ENCODE measurements at regions not wholly inside any gene's neighbourhood (a gene's known extent, or its start where the extent isn't known, plus 50 kb on each side); places are given as distances from the start of the nearest gene placed in this dataset.

DNA sequence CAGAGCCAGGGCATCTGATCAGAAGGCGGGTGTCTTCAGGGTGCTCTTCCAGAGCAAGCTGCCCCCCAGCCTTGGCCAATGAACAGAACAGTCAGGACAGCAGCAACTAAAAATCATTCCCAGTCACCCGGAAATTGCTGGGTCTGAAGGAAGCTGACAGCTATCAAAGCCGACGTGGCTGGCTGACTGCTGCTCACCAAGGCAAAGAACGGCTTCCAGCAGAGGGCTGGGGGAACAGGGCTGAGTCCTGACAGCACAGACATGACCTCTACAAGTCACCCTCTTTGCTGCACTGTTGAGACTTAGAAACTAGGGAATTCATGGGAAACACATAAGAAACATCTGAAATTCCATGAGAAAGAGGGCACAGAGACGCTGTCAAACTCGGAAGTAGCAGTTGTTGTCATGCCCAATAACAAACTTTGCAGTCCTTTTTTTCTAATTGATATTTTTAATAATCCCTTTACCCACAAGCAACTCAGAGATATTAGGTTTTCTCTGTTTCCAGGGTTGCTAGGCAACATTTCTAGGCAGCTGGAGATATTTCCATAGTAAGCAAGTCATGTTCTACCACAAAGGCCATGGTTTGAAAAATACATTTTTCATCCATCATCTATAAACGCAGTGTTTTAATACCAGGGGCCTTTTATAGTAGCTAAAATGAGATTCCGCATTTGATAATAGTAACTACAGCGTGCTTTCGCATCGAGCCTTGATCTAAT, 365.2 kb downstream of the SEC23A start:
- no TSS peak for BruUV-seq (replicated peaks)
- intact Hi-C loops (cut with micrococcal nuclease) = no loop called here
- Histone ChIP-seq H3K9me2 (ENCODE audit: insufficient read depth) (no peaks in the 10 kb centered on the region), H3K9me3 (ENCODE audit: control insufficient read depth in 1 of 2, insufficient read depth in 1 of 2, low read depth in 1 of 2, low read length in 2 of 2) (no peaks in the 10 kb centered on the region), H3K79me2 (ENCODE audit: insufficient read depth, low read length) (no peaks in the 10 kb centered on the region), H3K4me3 (replicated peaks in 1 of 2; ENCODE audit: low read depth in 1 of 2, low read length in 2 of 2) (no peak overlapping the region), H3K9ac (ENCODE audit: low read length) (no peak overlapping the region), H3K27me3 (ENCODE audit: insufficient read depth, low read length) (no peaks in the 10 kb centered on the region), H3K36me3 (ENCODE audit: control insufficient read depth in 1 of 2, insufficient read depth in 2 of 2, low read length in 2 of 2) (no peaks in the 10 kb centered on the region), H4K20me1 (ENCODE audit: insufficient read depth) (no peaks in the 10 kb centered on the region), H3K4me1 (ENCODE audit: control insufficient read depth in 1 of 2, insufficient read depth in 2 of 2, low read length in 2 of 2) (no peaks in the 10 kb centered on the region), H2AFZ (ENCODE audit: low read depth, low read length, poor library complexity, severe bottlenecking) (no peak overlapping the region), H3K27ac (ENCODE audit: low read depth, low read length) (no peak overlapping the region), H3K4me2 (ENCODE audit: low read length) (no peak overlapping the region)
- ChIA-PET RAD21 (ENCODE audit: low non-redundant PET in 1 of 2, low total read pairs in 2 of 2, uncharacterized antibody in 2 of 2, unreplicated experiment in 2 of 2) (no interaction called here), POLR2A (no interaction called here), CTCF (no interaction called here)
- TF ChIP-seq, protein P1, sequence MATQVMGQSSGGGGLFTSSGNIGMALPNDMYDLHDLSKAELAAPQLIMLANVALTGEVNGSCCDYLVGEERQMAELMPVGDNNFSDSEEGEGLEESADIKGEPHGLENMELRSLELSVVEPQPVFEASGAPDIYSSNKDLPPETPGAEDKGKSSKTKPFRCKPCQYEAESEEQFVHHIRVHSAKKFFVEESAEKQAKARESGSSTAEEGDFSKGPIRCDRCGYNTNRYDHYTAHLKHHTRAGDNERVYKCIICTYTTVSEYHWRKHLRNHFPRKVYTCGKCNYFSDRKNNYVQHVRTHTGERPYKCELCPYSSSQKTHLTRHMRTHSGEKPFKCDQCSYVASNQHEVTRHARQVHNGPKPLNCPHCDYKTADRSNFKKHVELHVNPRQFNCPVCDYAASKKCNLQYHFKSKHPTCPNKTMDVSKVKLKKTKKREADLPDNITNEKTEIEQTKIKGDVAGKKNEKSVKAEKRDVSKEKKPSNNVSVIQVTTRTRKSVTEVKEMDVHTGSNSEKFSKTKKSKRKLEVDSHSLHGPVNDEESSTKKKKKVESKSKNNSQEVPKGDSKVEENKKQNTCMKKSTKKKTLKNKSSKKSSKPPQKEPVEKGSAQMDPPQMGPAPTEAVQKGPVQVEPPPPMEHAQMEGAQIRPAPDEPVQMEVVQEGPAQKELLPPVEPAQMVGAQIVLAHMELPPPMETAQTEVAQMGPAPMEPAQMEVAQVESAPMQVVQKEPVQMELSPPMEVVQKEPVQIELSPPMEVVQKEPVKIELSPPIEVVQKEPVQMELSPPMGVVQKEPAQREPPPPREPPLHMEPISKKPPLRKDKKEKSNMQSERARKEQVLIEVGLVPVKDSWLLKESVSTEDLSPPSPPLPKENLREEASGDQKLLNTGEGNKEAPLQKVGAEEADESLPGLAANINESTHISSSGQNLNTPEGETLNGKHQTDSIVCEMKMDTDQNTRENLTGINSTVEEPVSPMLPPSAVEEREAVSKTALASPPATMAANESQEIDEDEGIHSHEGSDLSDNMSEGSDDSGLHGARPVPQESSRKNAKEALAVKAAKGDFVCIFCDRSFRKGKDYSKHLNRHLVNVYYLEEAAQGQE (IDR thresholded peaks at IDR 0.05; ENCODE audit: low read depth) = no peak
- TF ChIP-seq YY1 (IDR thresholded peaks at IDR 0.05; ENCODE audit: extremely low read depth, insufficient replicate concordance, low read depth, low read length) = no peak
- TF ChIP-seq, protein P2, sequence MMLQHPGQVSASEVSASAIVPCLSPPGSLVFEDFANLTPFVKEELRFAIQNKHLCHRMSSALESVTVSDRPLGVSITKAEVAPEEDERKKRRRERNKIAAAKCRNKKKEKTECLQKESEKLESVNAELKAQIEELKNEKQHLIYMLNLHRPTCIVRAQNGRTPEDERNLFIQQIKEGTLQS (IDR thresholded peaks at IDR 0.05) = no peak
- no peak for TF ChIP-seq CEBPB (IDR thresholded peaks at IDR 0.05; ENCODE audit: low read depth)
- TF ChIP-seq RAD21 (IDR thresholded peaks at IDR 0.05; ENCODE audit: low read depth) = no peak
- TF ChIP-seq CBX3 (IDR thresholded peaks at IDR 0.05; ENCODE audit: low read depth) = no peak
- TF ChIP-seq, protein P3, sequence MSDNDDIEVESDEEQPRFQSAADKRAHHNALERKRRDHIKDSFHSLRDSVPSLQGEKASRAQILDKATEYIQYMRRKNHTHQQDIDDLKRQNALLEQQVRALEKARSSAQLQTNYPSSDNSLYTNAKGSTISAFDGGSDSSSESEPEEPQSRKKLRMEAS (IDR thresholded peaks at IDR 0.05) = no peak
- TF ChIP-seq TCF7L2 (IDR thresholded peaks at IDR 0.05; ENCODE audit: borderline replicate concordance, extremely low read depth, insufficient read depth, insufficient read length) = no peak
- TF ChIP-seq, protein P4, sequence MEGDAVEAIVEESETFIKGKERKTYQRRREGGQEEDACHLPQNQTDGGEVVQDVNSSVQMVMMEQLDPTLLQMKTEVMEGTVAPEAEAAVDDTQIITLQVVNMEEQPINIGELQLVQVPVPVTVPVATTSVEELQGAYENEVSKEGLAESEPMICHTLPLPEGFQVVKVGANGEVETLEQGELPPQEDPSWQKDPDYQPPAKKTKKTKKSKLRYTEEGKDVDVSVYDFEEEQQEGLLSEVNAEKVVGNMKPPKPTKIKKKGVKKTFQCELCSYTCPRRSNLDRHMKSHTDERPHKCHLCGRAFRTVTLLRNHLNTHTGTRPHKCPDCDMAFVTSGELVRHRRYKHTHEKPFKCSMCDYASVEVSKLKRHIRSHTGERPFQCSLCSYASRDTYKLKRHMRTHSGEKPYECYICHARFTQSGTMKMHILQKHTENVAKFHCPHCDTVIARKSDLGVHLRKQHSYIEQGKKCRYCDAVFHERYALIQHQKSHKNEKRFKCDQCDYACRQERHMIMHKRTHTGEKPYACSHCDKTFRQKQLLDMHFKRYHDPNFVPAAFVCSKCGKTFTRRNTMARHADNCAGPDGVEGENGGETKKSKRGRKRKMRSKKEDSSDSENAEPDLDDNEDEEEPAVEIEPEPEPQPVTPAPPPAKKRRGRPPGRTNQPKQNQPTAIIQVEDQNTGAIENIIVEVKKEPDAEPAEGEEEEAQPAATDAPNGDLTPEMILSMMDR (IDR thresholded peaks at IDR 0.05 in 2 of 3, conservative IDR thresholded peaks at IDR 0.05 in 1 of 3; ENCODE audit: borderline replicate concordance in 1 of 3, insufficient read depth in 1 of 3, low read depth in 2 of 3, low read length in 2 of 3) = no peak
- no peak for TF ChIP-seq SRF (IDR thresholded peaks at IDR 0.05; ENCODE audit: low read depth)
- TF ChIP-seq FOSL1 (IDR thresholded peaks at IDR 0.05; ENCODE audit: low read depth) = no peak
- TF ChIP-seq ELF1 (IDR thresholded peaks at IDR 0.05; ENCODE audit: borderline replicate concordance, low read depth) = no peak
- TF ChIP-seq SP1 (IDR thresholded peaks at IDR 0.05; ENCODE audit: low read depth) = no peak
- no peak for TF ChIP-seq JUND (IDR thresholded peaks at IDR 0.05)
- TF ChIP-seq, protein P5, sequence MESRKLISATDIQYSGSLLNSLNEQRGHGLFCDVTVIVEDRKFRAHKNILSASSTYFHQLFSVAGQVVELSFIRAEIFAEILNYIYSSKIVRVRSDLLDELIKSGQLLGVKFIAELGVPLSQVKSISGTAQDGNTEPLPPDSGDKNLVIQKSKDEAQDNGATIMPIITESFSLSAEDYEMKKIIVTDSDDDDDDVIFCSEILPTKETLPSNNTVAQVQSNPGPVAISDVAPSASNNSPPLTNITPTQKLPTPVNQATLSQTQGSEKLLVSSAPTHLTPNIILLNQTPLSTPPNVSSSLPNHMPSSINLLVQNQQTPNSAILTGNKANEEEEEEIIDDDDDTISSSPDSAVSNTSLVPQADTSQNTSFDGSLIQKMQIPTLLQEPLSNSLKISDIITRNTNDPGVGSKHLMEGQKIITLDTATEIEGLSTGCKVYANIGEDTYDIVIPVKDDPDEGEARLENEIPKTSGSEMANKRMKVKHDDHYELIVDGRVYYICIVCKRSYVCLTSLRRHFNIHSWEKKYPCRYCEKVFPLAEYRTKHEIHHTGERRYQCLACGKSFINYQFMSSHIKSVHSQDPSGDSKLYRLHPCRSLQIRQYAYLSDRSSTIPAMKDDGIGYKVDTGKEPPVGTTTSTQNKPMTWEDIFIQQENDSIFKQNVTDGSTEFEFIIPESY (IDR thresholded peaks at IDR 0.05; ENCODE audit: extremely low read depth, insufficient replicate concordance, low read length) = no peak
- TF ChIP-seq EGR1 (IDR thresholded peaks at IDR 0.05; ENCODE audit: low read depth) = no peak
- no peak for TF ChIP-seq EZH2phosphoT487 (IDR thresholded peaks at IDR 0.05; ENCODE audit: borderline replicate concordance)
- no peak for ATAC-seq
- DNase-seq (ENCODE audit: low read depth, low spot score) = no peak

All from HCT116 (cell line).